SU-DHL-6 (cell line): ENCODE measurements at regions not wholly inside any gene's neighbourhood (a gene's known extent, or its start where the extent isn't known, plus 50 kb on each side); places are given as distances from the start of the nearest gene placed in this dataset.

Experiments used
- CTCF ChIP-seq: fragments of 200-600 bp; sonication (generic); IDR thresholded peaks from one replicate; pipeline ENCODE4 v1.5.1; 2017; ENCODE audit warnings: antibody characterized with exemption, mild to moderate bottlenecking, low read length, moderate library complexity; ENCODE audit not compliant: insufficient read depth, poor library complexity, severe bottlenecking
- EZH2phosphoT487 ChIP-seq: fragments of 200-600 bp; sonication (generic), shearing (Covaris generic); conservative IDR thresholded peaks from 2 replicates; pipeline ENCODE4 v1.6.1; 2018; ENCODE audit warnings: mild to moderate bottlenecking, antibody characterized with exemption, low read length, moderate library complexity, mixed read lengths

- TF ChIP-seq CTCF: no peak
- TF ChIP-seq EZH2phosphoT487: no peak
Measured at GRCh38 chr1:36607263-36607651, 124.5 kb upstream of the CSF3R start.
